GM12891 (cell line): ENCODE measurements at regions not wholly inside any gene's neighbourhood (a gene's known extent, or its start where the extent isn't known, plus 50 kb on each side); places are given as distances from the start of the nearest gene placed in this dataset.

Source experiments
- POLR2A ChIP-seq: IDR thresholded peaks from 2 replicates; pipeline ENCODE4 v1.6.1; 2011; ENCODE audit warnings: low read depth, low read length, control low read depth
- POLR2AphosphoS5 ChIP-seq: IDR thresholded peaks from 2 replicates; pipeline ENCODE4 v1.6.1; 2011; ENCODE audit warnings: low read depth, low read length, control low read depth
- SPI1 ChIP-seq: IDR thresholded peaks from 2 replicates; pipeline ENCODE4 v1.6.1; 2011; ENCODE audit warnings: low read depth, low read length, control low read depth
- TAF1 ChIP-seq: IDR thresholded peaks from 2 replicates; pipeline ENCODE4 v1.6.1; 2011; ENCODE audit warnings: low read depth, low read length, control low read depth

DNA sequence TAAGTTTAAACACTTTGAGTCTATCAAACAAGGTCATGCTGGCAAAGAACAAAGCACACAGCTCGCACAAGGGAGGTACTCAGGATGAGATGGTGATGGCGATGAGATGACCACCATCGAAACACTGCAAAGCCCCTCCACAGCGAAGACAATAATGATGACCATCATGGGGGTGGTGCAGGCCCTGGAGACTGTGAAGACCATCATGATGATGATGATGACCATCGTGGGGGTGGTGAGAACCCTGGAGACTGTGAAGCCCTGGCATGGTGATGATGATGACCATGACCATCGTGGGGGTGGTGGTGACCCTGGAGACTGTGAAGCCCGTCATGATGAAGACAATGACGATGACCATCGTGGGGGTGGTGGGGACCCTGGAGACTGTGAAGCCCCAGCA, 81.6 kb upstream of the SALL3 start:
- TF ChIP-seq POLR2A (no peak), POLR2AphosphoS5 (no peak), SPI1 (no peak), TAF1 (no peak)
